NT2/D1 (cell line): ENCODE measurements at regions not wholly inside any gene's neighbourhood (a gene's known extent, or its start where the extent isn't known, plus 50 kb on each side); places are given as distances from the start of the nearest gene placed in this dataset.

Experiments
- SUZ12 ChIP-seq: IDR thresholded peaks from 2 replicates; pipeline ENCODE4 v1.6.1; 2011; ENCODE audit not compliant: insufficient read length, insufficient read depth; ENCODE audit errors: extremely low read depth
- YY1 ChIP-seq: IDR thresholded peaks from 2 replicates; pipeline ENCODE4 v1.6.1; 2011; ENCODE audit not compliant: insufficient read length, insufficient read depth
- ZNF274 ChIP-seq: IDR thresholded peaks from 2 replicates; pipeline ENCODE4 v1.6.1; 2011; ENCODE audit warnings: mild to moderate bottlenecking, low read depth, low read length

- no peak for TF ChIP-seq YY1
- TF ChIP-seq ZNF274 = no peak
- TF ChIP-seq SUZ12 = no peak
Observed at GRCh38 chr22:19615001-19615461, 90.8 kb upstream of the CLDN5 start.
